Activated CD8-positive, alpha-beta memory T cell treated with anti-CD3 and anti-CD28 coated beads, Interleukin-2, amount 10 ng/mL, durations not matched to agents 7 days and 5 days (primary cell): ENCODE measurements at regions not wholly inside any gene's neighbourhood (a gene's known extent, or its start where the extent isn't known, plus 50 kb on each side); places are given as distances from the start of the nearest gene placed in this dataset.

Source experiments
- ATAC-seq: fragments of 150-1000 bp; cut with Tn5 transposase; one replicate; pipeline ENCODE4 v1.10.0; 2021; ENCODE audit warnings: moderate library complexity
- CTCF ChIA-PET: fragments of 350-600 bp; sonication (Branson Sonifier 250); formaldehyde crosslinking; loops from one replicate; lab custom pipeline; 2021; ENCODE audit warnings: antibody characterized with exemption; lab: Charles Lee
- DNase-seq: peaks from one replicate; pipeline ENCODE4 v3.0.0-alpha.2; 2020
- H3K27ac Mint-ChIP-seq: one replicate; pipeline ENCODE4 v1.8.0; 2021; ENCODE audit warnings: mild to moderate bottlenecking, mixed read lengths
- H3K27me3 Mint-ChIP-seq: one replicate; pipeline ENCODE4 v1.8.0; 2021; ENCODE audit warnings: mixed read lengths
- H3K36me3 Mint-ChIP-seq: one replicate; pipeline ENCODE4 v1.8.0; 2021; ENCODE audit warnings: mild to moderate bottlenecking, mixed read lengths
- H3K4me1 Mint-ChIP-seq: one replicate; pipeline ENCODE4 v1.8.0; 2021; ENCODE audit warnings: mixed read lengths
- H3K4me3 Mint-ChIP-seq: one replicate; pipeline ENCODE4 v1.8.0; 2021; ENCODE audit warnings: mild to moderate bottlenecking, moderate library complexity, mixed read lengths
- H3K9me3 Mint-ChIP-seq: one replicate; pipeline ENCODE4 v1.8.0; 2022; ENCODE audit warnings: low read depth, mixed read lengths

GRCh38 chrX:10755439-10756334, 135.3 kb upstream of the MID1 start:
- Mint-ChIP-seq H3K36me3 (no peaks in the 10 kb centered on the region), H3K27ac (no peak overlapping the region), H3K27me3 (no peaks in the 10 kb centered on the region), H3K9me3 (no peaks in the 10 kb centered on the region), H3K4me1 (no peaks in the 10 kb centered on the region), H3K4me3 (no peak overlapping the region)
- CTCF ChIA-PET: no interaction called here
- DNase-seq (no peak), ATAC-seq (no peak)

- CTCF ChIA-PET: no interaction called here
- Mint-ChIP-seq H3K4me1 (no peaks in the 10 kb centered on the region), H3K4me3 (no peak overlapping the region), H3K9me3 (no peaks in the 10 kb centered on the region), H3K27ac (no peak overlapping the region), H3K27me3 (no peaks in the 10 kb centered on the region), H3K36me3 (no peaks in the 10 kb centered on the region)
- ATAC-seq (no peak), DNase-seq (no peak)
Observed at GRCh38 chrX:10756441-10756840, 136.1 kb upstream of the MID1 start.

DNA sequence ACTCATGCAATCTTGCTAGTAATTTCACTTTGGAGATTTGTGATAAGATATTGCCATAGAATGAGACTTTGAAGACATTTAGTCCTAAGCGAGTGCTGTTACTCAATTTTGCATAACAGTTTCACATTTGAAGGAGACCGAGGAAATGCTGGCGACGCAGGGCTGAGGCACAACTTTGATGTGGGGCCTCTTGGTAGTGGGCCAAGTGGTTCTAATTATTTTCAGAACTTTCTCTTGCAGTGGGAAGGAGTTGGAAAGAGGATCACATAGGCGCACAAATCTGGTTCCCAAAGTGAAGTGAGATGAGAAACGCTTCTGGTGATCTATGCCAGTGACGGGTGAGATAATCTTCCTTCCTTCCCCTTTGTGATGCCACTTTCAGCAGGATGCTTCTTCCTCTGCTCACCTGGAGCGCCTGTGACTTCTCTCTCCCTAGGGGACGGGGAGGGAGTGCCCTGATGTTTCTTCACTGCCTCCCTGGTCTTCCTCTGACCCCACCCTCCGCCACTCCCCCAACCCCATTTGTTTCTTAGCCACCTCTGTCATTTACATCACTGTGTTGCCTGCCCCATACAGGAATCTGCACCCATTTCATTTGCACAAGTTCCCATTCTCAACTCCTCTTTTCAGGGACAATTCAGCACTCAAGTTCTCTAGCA, 138.9 kb upstream of the MID1 start:
- H3K27ac Mint-ChIP-seq: no peak overlapping the region
- CTCF ChIA-PET: no interaction called here
- DNase-seq (no peak), ATAC-seq (no peak)
- H3K9me3 Mint-ChIP-seq: no peaks in the 10 kb centered on the region
- no peak overlapping the region for H3K4me3 Mint-ChIP-seq
- H3K27me3 Mint-ChIP-seq: no peaks in the 10 kb centered on the region
- H3K4me1 Mint-ChIP-seq: no peaks in the 10 kb centered on the region
- no peaks in the 10 kb centered on the region for H3K36me3 Mint-ChIP-seq

DNA sequence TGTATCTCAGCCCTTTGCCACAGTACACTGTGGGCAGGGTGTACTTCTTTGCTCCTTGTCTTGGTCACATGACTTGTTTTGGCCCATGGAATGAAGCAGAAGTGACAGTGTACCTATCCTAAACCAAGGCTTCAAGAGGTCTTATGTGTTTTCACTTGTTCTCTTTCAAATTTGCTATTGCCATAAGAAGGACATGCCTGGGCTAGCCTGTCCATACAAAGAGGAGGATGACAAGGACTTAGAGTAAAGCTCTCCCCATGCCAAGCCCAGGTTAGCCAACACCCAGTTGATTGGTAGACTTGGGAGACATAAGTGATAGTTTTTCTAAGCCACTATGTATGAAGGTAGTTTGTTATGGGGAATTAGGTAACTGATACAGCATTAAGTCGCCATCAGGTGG, 141.1 kb upstream of the MID1 start:
- ATAC-seq (no peak), DNase-seq (no peak)
- CTCF ChIA-PET: no interaction called here
- no peaks in the 10 kb centered on the region for H3K9me3 Mint-ChIP-seq
- H3K36me3 Mint-ChIP-seq: no peaks in the 10 kb centered on the region
- no peaks in the 10 kb centered on the region for H3K27me3 Mint-ChIP-seq
- no peaks in the 10 kb centered on the region for H3K4me1 Mint-ChIP-seq
- no peak overlapping the region for H3K27ac Mint-ChIP-seq
- H3K4me3 Mint-ChIP-seq: no peak overlapping the region

- H3K4me1 Mint-ChIP-seq: no peaks in the 10 kb centered on the region
- CTCF ChIA-PET: interaction anchor here (1.0 kb wide), 1 partner anchor 579 kb away, joined by 3 read pairs; no protein-coding TSS in a partner anchor
- H3K27me3 Mint-ChIP-seq: no peaks in the 10 kb centered on the region
- DNase-seq: no peak
- H3K4me3 Mint-ChIP-seq: no peak overlapping the region
- no peak overlapping the region for H3K27ac Mint-ChIP-seq
- no peak for ATAC-seq
- no peaks in the 10 kb centered on the region for H3K36me3 Mint-ChIP-seq
- no peaks in the 10 kb centered on the region for H3K9me3 Mint-ChIP-seq
Observed at GRCh38 chrX:10769195-10769594, 148.8 kb upstream of the MID1 start.

DNA sequence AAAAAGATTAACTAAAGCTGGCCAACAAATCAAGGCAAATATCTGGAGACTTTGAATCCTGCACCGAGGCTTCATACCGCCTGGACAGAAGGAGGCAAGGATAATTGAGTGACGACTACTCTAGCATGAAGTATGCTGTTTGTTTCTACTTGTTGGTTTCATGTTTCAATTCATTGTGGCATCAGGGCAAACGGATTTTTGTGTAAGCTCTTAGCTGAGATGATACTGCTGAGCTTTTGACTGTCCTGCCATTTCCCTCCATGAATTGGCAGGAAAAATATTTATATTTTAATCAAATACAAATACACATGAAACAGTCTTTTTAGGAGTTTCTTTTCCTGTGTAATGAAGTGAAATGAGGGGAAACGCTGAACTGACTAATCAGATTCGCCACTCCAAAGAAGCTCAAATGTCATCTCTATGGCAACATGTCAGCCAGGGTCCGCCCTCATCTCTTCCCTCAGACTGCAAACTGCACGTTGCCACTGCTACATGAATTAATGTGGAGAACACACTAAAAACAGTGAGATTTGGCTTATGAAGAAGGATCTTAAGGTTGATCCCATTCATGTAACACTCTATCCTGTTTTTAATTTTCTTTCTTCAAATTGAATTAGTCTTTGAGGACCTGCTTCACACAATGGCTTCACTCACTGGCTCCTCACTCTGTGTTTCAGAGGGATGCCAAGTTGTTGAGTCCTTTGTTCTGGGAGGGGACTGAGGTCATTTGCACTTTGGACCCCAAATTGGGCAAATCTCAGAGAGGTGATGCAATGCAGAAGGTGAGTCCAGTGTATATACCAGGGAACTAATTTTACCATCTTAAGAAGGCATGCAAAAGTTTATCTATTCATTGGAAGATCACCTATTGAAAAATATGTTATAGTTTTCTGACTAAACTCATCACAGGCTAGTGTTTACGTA, 149.6 kb upstream of the MID1 start:
- Mint-ChIP-seq H3K9me3 (no peaks in the 10 kb centered on the region), H3K4me1 (no peaks in the 10 kb centered on the region), H3K27me3 (no peaks in the 10 kb centered on the region), H3K36me3 (no peaks in the 10 kb centered on the region), H3K27ac (no peak overlapping the region), H3K4me3 (no peak overlapping the region)
- ATAC-seq (no peak), DNase-seq (no peak)
- CTCF ChIA-PET: interaction anchor here (1.0 kb wide), 1 partner anchor 580 kb away, joined by 3 read pairs; no protein-coding TSS in a partner anchor

DNA sequence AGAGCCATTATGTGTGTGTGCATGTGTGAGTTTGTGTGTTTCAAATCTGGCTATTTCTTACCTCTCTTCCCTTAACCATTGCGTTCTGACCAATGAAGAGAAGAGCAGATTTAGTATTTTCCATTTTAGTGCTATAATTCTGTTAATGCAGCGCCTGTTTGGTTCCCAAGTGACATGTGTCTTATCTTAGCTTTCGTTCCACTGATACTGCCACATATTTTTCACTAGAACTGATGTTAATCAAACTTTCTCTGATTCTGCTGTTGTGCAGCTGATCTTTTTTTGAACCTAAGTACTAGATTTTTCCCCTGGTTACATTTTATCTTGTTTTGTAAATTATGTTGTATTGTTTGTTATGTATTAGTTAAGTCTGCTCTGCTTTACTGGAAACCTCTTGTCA, 152.9 kb upstream of the MID1 start:
- Mint-ChIP-seq H3K9me3 (no peaks in the 10 kb centered on the region), H3K27ac (no peak overlapping the region), H3K27me3 (no peaks in the 10 kb centered on the region), H3K4me3 (no peak overlapping the region), H3K4me1 (no peaks in the 10 kb centered on the region), H3K36me3 (no peaks in the 10 kb centered on the region)
- ATAC-seq (no peak), DNase-seq (no peak)
- CTCF ChIA-PET: no interaction called here

- H3K27me3 Mint-ChIP-seq: no peaks in the 10 kb centered on the region
- no peaks in the 10 kb centered on the region for H3K9me3 Mint-ChIP-seq
- DNase-seq (no peak), ATAC-seq (no peak)
- CTCF ChIA-PET: no interaction called here
- no peak overlapping the region for H3K4me3 Mint-ChIP-seq
- H3K27ac Mint-ChIP-seq: no peak overlapping the region
- no peaks in the 10 kb centered on the region for H3K36me3 Mint-ChIP-seq
- no peaks in the 10 kb centered on the region for H3K4me1 Mint-ChIP-seq
Observed at GRCh38 chrX:10781847-10782530, 161.6 kb upstream of the MID1 start.

GRCh38 chrX:10783451-10783995, 163.1 kb upstream of the MID1 start:
- Mint-ChIP-seq H3K27ac (no peak overlapping the region), H3K4me1 (no peaks in the 10 kb centered on the region), H3K9me3 (no peaks in the 10 kb centered on the region), H3K4me3 (no peak overlapping the region), H3K27me3 (no peaks in the 10 kb centered on the region), H3K36me3 (no peaks in the 10 kb centered on the region)
- DNase-seq (no peak), ATAC-seq (no peak)
- CTCF ChIA-PET: no interaction called here

GRCh38 chrX:10787264-10787663, 166.9 kb upstream of the MID1 start:
- Mint-ChIP-seq H3K4me3 (no peak overlapping the region), H3K27ac (no peak overlapping the region), H3K9me3 (no peaks in the 10 kb centered on the region), H3K36me3 (no peaks in the 10 kb centered on the region), H3K4me1 (no peaks in the 10 kb centered on the region), H3K27me3 (no peaks in the 10 kb centered on the region)
- CTCF ChIA-PET: no interaction called here
- ATAC-seq: no peak
- no peak for DNase-seq

DNA sequence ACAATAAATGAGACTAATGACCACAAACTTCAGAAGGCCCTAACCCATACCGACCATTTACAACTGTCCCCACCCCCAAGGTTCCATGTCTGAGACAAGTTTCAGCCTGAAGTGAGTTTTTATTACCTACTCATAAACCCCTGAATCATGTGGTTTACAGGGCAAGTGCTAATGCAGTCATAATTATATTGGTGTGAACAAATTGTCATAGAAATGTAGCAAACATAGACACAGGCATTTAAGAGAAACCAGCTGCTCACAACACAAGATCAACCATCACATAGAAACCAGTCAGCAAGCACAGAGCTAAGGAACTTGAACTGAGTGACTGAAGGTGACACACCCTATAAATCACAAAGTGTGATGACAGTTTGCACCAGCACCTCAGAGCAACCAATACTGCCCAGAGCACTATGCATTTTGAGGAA, 173.8 kb upstream of the MID1 start:
- Mint-ChIP-seq H3K36me3 (no peaks in the 10 kb centered on the region), H3K4me1 (no peaks in the 10 kb centered on the region), H3K4me3 (no peak overlapping the region), H3K27ac (no peak overlapping the region), H3K27me3 (no peaks in the 10 kb centered on the region), H3K9me3 (no peaks in the 10 kb centered on the region)
- ATAC-seq (no peak), DNase-seq (no peak)
- CTCF ChIA-PET: no interaction called here

- DNase-seq (no peak), ATAC-seq (no peak)
- CTCF ChIA-PET: no interaction called here
- H3K4me1 Mint-ChIP-seq: no peaks in the 10 kb centered on the region
- no peak overlapping the region for H3K27ac Mint-ChIP-seq
- no peaks in the 10 kb centered on the region for H3K9me3 Mint-ChIP-seq
- H3K4me3 Mint-ChIP-seq: no peak overlapping the region
- no peaks in the 10 kb centered on the region for H3K27me3 Mint-ChIP-seq
- H3K36me3 Mint-ChIP-seq: no peaks in the 10 kb centered on the region
Observed at GRCh38 chrX:10795721-10796120, 175.3 kb upstream of the MID1 start.

GRCh38 chrX:10797466-10797865, 177.1 kb upstream of the MID1 start:
- no peak for ATAC-seq
- Mint-ChIP-seq H3K4me3 (no peak overlapping the region), H3K27ac (no peak overlapping the region), H3K9me3 (no peaks in the 10 kb centered on the region), H3K27me3 (no peaks in the 10 kb centered on the region), H3K36me3 (no peaks in the 10 kb centered on the region), H3K4me1 (no peaks in the 10 kb centered on the region)
- CTCF ChIA-PET: no interaction called here
- no peak for DNase-seq
